BLaER1 treated with 17β-estradiol and CSF1 and Interleukin-3, amounts not matched to agents 10 nM and 100 nM (cell line): ENCODE measurements at regions not wholly inside any gene's neighbourhood (a gene's known extent, or its start where the extent isn't known, plus 50 kb on each side); places are given as distances from the start of the nearest gene placed in this dataset.

Experiments
- H3K27ac ChIP-seq, 11 experiments: shearing (Covaris generic); formaldehyde crosslinking; 2 replicates each; pipeline ENCODE4 v1.8.1; 2022
- H3K27me3 ChIP-seq, 11 experiments: shearing (Covaris generic); formaldehyde crosslinking; 2 replicates each; pipeline ENCODE4 v1.8.1; 2022
- H3K36me3 ChIP-seq, 11 experiments: shearing (Covaris generic); formaldehyde crosslinking; 2 replicates each; pipeline ENCODE4 v1.8.1; 2022
- H3K4me1 ChIP-seq, 10 experiments: shearing (Covaris generic); formaldehyde crosslinking; 2 replicates each; pipeline ENCODE4 v1.8.1; 2022
- H3K4me2 ChIP-seq, 11 experiments: shearing (Covaris generic); formaldehyde crosslinking; 2 replicates each; pipeline ENCODE4 v1.8.1; 2022
- H3K4me3 ChIP-seq, 10 experiments: shearing (Covaris generic); formaldehyde crosslinking; 2 replicates each; pipeline ENCODE4 v1.8.1; 2022
- H3K9ac ChIP-seq, 11 experiments: shearing (Covaris generic); formaldehyde crosslinking; 2 replicates each; pipeline ENCODE4 v1.8.1; 2022
- H3K9me3 ChIP-seq, 11 experiments: shearing (Covaris generic); formaldehyde crosslinking; replicated peaks in 1 of 11; 2 replicates each; pipeline ENCODE4 v1.8.1; 2022
- H4K20me1 ChIP-seq, 11 experiments: shearing (Covaris generic); formaldehyde crosslinking; 2 replicates each; pipeline ENCODE4 v1.8.1; 2022
- Cebpa-rat ChIP-seq, 11 experiments: shearing (Covaris generic); IDR thresholded peaks; 2 replicates each; pipeline ENCODE4 v1.8.1; 2022

GRCh38 chr6:14614631-14615030, 497.1 kb downstream of the CD83 start:
- Histone ChIP-seq H3K36me3 (no peaks in the 10 kb centered on the region), H3K4me3 (no peak overlapping the region), H4K20me1 (no peaks in the 10 kb centered on the region), H3K4me1 (peaks cover 0 to 9% (median 4%) of the 10 kb centered on the region in 10 experiments; a peak in 7 of 20 replicates), H3K9ac (no peak overlapping the region), H3K4me2 (no peak overlapping the region), H3K9me3 (peaks cover 14 to 29% (median 22%) of the 10 kb centered on the region in 11 experiments; a peak in 21 of 22 replicates), H3K27me3 (no peaks in the 10 kb centered on the region), H3K27ac (no peak overlapping the region)
- TF ChIP-seq Cebpa-rat (IDR thresholded peaks at IDR 0.05): no peak

- Histone ChIP-seq H3K27me3 (no peaks in the 10 kb centered on the region), H4K20me1 (no peaks in the 10 kb centered on the region), H3K27ac (no peak overlapping the region), H3K9me3 (peaks cover 10 to 19% (median 16%) of the 10 kb centered on the region in 11 experiments; a peak in 21 of 22 replicates), H3K9ac (no peak overlapping the region), H3K4me2 (no peak overlapping the region), H3K4me3 (no peak overlapping the region), H3K36me3 (no peaks in the 10 kb centered on the region), H3K4me1 (peaks cover 11 to 20% (median 14%) of the 10 kb centered on the region in 10 experiments)
- TF ChIP-seq Cebpa-rat (IDR thresholded peaks at IDR 0.05): no peak
Measured at GRCh38 chr6:14616656-14617055, 499.1 kb downstream of the CD83 start.

GRCh38 chr6:14618759-14619418, 501.3 kb downstream of the CD83 start:
- Histone ChIP-seq H3K9ac (no peak overlapping the region), H3K36me3 (no peaks in the 10 kb centered on the region), H3K27ac (no peak overlapping the region), H4K20me1 (no peaks in the 10 kb centered on the region), H3K9me3 (peaks cover 10 to 19% (median 15%) of the 10 kb centered on the region in 11 experiments; a peak in 21 of 22 replicates), H3K4me3 (no peak overlapping the region), H3K4me2 (no peak overlapping the region), H3K27me3 (no peaks in the 10 kb centered on the region; a peak in 1 of 22 replicates), H3K4me1 (peaks cover 15 to 24% (median 21%) of the 10 kb centered on the region in 10 experiments)
- no peak for TF ChIP-seq Cebpa-rat (IDR thresholded peaks at IDR 0.05)

- H3K9me3 ChIP-seq: peaks cover 10 to 19% (median 15%) of the 10 kb centered on the region in 11 experiments; a peak in 21 of 22 replicates
Measured at GRCh38 chr6:14619419-14619781, 501.8 kb downstream of the CD83 start.

GRCh38 chr6:14620522-14620921, 502.9 kb downstream of the CD83 start:
- Histone ChIP-seq H3K4me2 (peak overlapping the region in 8 of 11 experiments; percentile 55 to 92 (median 74); a peak in 8 of 22 replicates), H4K20me1 (no peaks in the 10 kb centered on the region), H3K4me3 (no peak overlapping the region), H3K9me3 (peaks cover 10 to 12% (median 11%) of the 10 kb centered on the region in 11 experiments; a peak in 21 of 22 replicates), H3K27me3 (no peaks in the 10 kb centered on the region; a peak in 1 of 22 replicates), H3K9ac (no peak overlapping the region), H3K4me1 (peaks cover 15 to 24% (median 21%) of the 10 kb centered on the region in 10 experiments), H3K27ac (no peak overlapping the region), H3K36me3 (no peaks in the 10 kb centered on the region)
- TF ChIP-seq Cebpa-rat (IDR thresholded peaks at IDR 0.05): no peak

More at GRCh38 chr6:14619419-14619781, 501.8 kb downstream of the CD83 start:
- H3K27ac ChIP-seq: no peak overlapping the region
- no peaks in the 10 kb centered on the region for H3K36me3 ChIP-seq
- no peak overlapping the region for H3K9ac ChIP-seq
- no peak overlapping the region for H3K4me2 ChIP-seq
- no peak for TF ChIP-seq Cebpa-rat (IDR thresholded peaks at IDR 0.05)
- no peak overlapping the region for H3K4me3 ChIP-seq
- no peaks in the 10 kb centered on the region; a peak in 1 of 22 replicates for H3K27me3 ChIP-seq
- no peaks in the 10 kb centered on the region for H4K20me1 ChIP-seq
- peaks cover 15 to 24% (median 21%) of the 10 kb centered on the region in 10 experiments for H3K4me1 ChIP-seq

GRCh38 chr6:14621518-14621917, 503.9 kb downstream of the CD83 start:
- Histone ChIP-seq H3K4me2 (peak overlapping the region; percentile 50 to 92 (median 72)), H3K4me3 (peak overlapping the region in 2 of 10 experiments; percentile 9; a peak in 1 of 20 replicates)
- no peak for TF ChIP-seq Cebpa-rat (IDR thresholded peaks at IDR 0.05)

GRCh38 chr6:14622085-14622484, 504.5 kb downstream of the CD83 start:
- Histone ChIP-seq H3K36me3 (no peaks in the 10 kb centered on the region), H3K9me3 (peaks cover 0 to 2% (median 0%) of the 10 kb centered on the region in 11 experiments; a peak in 1 of 22 replicates), H3K4me3 (peak overlapping the region in 2 of 10 experiments; percentile 9; a peak in 2 of 20 replicates), H3K27me3 (no peaks in the 10 kb centered on the region; a peak in 1 of 22 replicates), H3K27ac (peak overlapping the region in 2 of 11 experiments; percentile 26 to 30; a peak in 3 of 22 replicates), H3K9ac (peak overlapping the region in 2 of 11 experiments; percentile 18 to 46; a peak in 2 of 22 replicates), H3K4me2 (peak overlapping the region; percentile 50 to 92 (median 72)), H3K4me1 (peaks cover 20 to 32% (median 21%) of the 10 kb centered on the region in 10 experiments), H4K20me1 (no peaks in the 10 kb centered on the region)
- no peak for TF ChIP-seq Cebpa-rat (IDR thresholded peaks at IDR 0.05)

More at GRCh38 chr6:14621518-14621917, 503.9 kb downstream of the CD83 start:
- peaks cover 0 to 2% (median under 1%) of the 10 kb centered on the region in 11 experiments; a peak in 14 of 22 replicates for H3K9me3 ChIP-seq
- no peaks in the 10 kb centered on the region for H3K36me3 ChIP-seq
- no peaks in the 10 kb centered on the region for H4K20me1 ChIP-seq
- H3K4me1 ChIP-seq: peaks cover 20 to 32% (median 21%) of the 10 kb centered on the region in 10 experiments
- H3K27me3 ChIP-seq: no peaks in the 10 kb centered on the region; a peak in 1 of 22 replicates
- peak overlapping the region in 1 of 11 experiments; percentile 30; a peak in 4 of 22 replicates for H3K27ac ChIP-seq
- peak overlapping the region in 3 of 11 experiments; percentile 3 to 46 (median 18); a peak in 2 of 22 replicates for H3K9ac ChIP-seq

GRCh38 chr6:14622909-14623505, 505.4 kb downstream of the CD83 start:
- H3K27me3 ChIP-seq: no peaks in the 10 kb centered on the region; a peak in 1 of 22 replicates
- no peaks in the 10 kb centered on the region for H4K20me1 ChIP-seq
- H3K9me3 ChIP-seq: peaks cover 0 to 11% (median 7%) of the 10 kb centered on the region in 11 experiments; a peak in 9 of 22 replicates
- H3K4me3 ChIP-seq: no peak overlapping the region
- no peak overlapping the region for H3K9ac ChIP-seq
- H3K4me1 ChIP-seq: peaks cover 20 to 32% (median 21%) of the 10 kb centered on the region in 10 experiments
- peak overlapping the region in 6 of 11 experiments; percentile 50 to 92 (median 67); a peak in 5 of 22 replicates for H3K4me2 ChIP-seq
- no peak for TF ChIP-seq Cebpa-rat (IDR thresholded peaks at IDR 0.05)
- H3K36me3 ChIP-seq: no peaks in the 10 kb centered on the region
- H3K27ac ChIP-seq: no peak overlapping the region
